Stomach (tissue), 8 donors: ENCODE measurements at regions not wholly inside any gene's neighbourhood (a gene's known extent, or its start where the extent isn't known, plus 50 kb on each side); places are given as distances from the start of the nearest gene placed in this dataset.

ENCODE experiments used
- DNase-seq, 2 donors: peaks; one replicate each; pipeline versions ENCODE4 v3.0.0 to v3.0.0-alpha.2; 2013 to 2019
- H3K27ac ChIP-seq, 5 donors: fragments of 200-600 bp in 4 of 5; sonication (generic) in 4 of 5; one replicate each; pipeline ENCODE4 v1.5.1; 2013 to 2019; ENCODE audit warnings: mild to moderate bottlenecking in 1 of 5, moderate library complexity in 1 of 5
- H3K27me3 ChIP-seq, 3 donors: fragments of 200-600 bp; sonication (generic); one replicate each; pipeline ENCODE4 v1.5.1; 2017 to 2019; ENCODE audit warnings: mixed run types in 1 of 3
- H3K36me3 ChIP-seq, 4 donors: fragments of 200-600 bp; sonication (generic); 1 replicate in 3 of 4; 2 replicates in 1 of 4; pipeline ENCODE4 v1.5.1; 2016 to 2019
- H3K4me1 ChIP-seq, 4 donors: fragments of 200-600 bp; sonication (generic); one replicate each; pipeline ENCODE4 v1.5.1; 2016 to 2019
- H3K4me3 ChIP-seq, 4 donors: fragments of 200-600 bp; sonication (generic) in 3 of 4; one replicate each; pipeline ENCODE4 v1.5.1; 2016 to 2019; ENCODE audit warnings: mild to moderate bottlenecking in 1 of 4
- H3K9me3 ChIP-seq, 4 donors: fragments of 200-600 bp; sonication (generic); one replicate each; pipeline ENCODE4 v1.5.1; 2016 to 2019
- EP300 ChIP-seq: sonication (generic); formaldehyde crosslinking; IDR thresholded peaks from one replicate; pipeline ENCODE4 v1.6.1; 2017; ENCODE audit warnings: antibody characterized with exemption
- POLR2A ChIP-seq, 4 donors: fragments of 450-650 bp; IDR thresholded peaks; one replicate each; pipeline ENCODE4 v1.6.1; 2016; ENCODE audit warnings: antibody characterized with exemption in 4 of 4, control low read depth in 2 of 4, mild to moderate bottlenecking in 1 of 4, moderate library complexity in 1 of 4
- POLR2AphosphoS5 ChIP-seq, 3 donors: sonication (generic); formaldehyde crosslinking; IDR thresholded peaks; one replicate each; pipeline ENCODE4 v1.6.1; 2016; ENCODE audit warnings: antibody characterized with exemption in 3 of 3
- whole genome bisulfite sequencing, 5 donors: extraction: QIAGEN DNeasy Blood & Tissue Kit in 3 of 5; methylation state at CpG; one replicate each; pipeline versions ENCODE4 v1.1.5 to v1.1.7; 2013 to 2018; 5-methylcytosine and 5-hydroxymethylcytosine counted together
- intact Hi-C: fragments of 100-400 bp; cut with DNase I; formaldehyde crosslinking; loops from one replicate; pipeline ENCODE4 v1.15.1; 2023; ENCODE audit warnings: low total_unique reads
- TF ChIP-seq, protein P1 (sequence below), 7 experiments: fragments of 450-650 bp in 4 of 7; fragments of 200-600 bp in 3 of 7; sonication (generic) in 3 of 7; IDR thresholded peaks; one replicate each; pipeline ENCODE4 v1.5.1; 2016 to 2019; ENCODE audit warnings: antibody characterized with exemption in 7 of 7, control low read depth in 2 of 7, mild to moderate bottlenecking in 1 of 7
- donor health status: healthy with polysubstance abuse.
- donor health status: Bipolar disorder and iron deficiency.
- donor health status: healthy.

DNA sequence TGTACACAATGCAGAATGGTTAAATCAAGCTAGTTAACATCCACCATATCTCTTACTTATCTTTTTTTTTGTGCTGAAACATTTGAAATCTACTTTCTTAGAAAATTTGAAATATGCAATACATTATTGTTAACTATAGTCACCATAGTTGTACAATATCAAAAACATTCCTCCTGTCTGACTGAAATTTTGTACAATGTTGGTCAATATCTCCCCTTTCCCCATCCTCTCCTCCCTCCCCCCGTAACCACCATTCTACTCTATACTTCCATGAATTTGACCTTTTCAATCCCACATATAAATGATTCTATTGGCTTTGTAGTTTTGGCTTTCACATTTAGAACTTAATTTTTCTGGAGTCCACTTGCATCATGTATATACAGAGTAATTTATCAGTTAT is 63.5 kb upstream of the DCD start:
- TF ChIP-seq POLR2A (IDR thresholded peaks at IDR 0.05): no peak
- TF ChIP-seq EP300: no peak
- TF ChIP-seq, protein P1, sequence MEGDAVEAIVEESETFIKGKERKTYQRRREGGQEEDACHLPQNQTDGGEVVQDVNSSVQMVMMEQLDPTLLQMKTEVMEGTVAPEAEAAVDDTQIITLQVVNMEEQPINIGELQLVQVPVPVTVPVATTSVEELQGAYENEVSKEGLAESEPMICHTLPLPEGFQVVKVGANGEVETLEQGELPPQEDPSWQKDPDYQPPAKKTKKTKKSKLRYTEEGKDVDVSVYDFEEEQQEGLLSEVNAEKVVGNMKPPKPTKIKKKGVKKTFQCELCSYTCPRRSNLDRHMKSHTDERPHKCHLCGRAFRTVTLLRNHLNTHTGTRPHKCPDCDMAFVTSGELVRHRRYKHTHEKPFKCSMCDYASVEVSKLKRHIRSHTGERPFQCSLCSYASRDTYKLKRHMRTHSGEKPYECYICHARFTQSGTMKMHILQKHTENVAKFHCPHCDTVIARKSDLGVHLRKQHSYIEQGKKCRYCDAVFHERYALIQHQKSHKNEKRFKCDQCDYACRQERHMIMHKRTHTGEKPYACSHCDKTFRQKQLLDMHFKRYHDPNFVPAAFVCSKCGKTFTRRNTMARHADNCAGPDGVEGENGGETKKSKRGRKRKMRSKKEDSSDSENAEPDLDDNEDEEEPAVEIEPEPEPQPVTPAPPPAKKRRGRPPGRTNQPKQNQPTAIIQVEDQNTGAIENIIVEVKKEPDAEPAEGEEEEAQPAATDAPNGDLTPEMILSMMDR (IDR thresholded peaks at IDR 0.05): no peak
- no peak for TF ChIP-seq POLR2AphosphoS5 (IDR thresholded peaks at IDR 0.05)
- Histone ChIP-seq H3K27ac (no peak overlapping the region), H3K4me3 (no peak overlapping the region), H3K36me3 (no peaks in the 10 kb centered on the region), H3K27me3 (peaks cover 0 to 5% (median 0%) of the 10 kb centered on the region in 3 donors), H3K4me1 (no peaks in the 10 kb centered on the region), H3K9me3 (no peaks in the 10 kb centered on the region)
- WGBS, 5 donors: 76 to 92% (median 84%) methylated on average over 1 of the region's 1 CpG
- DNase-seq: no peak
- intact Hi-C loops: no loop called here

DNA sequence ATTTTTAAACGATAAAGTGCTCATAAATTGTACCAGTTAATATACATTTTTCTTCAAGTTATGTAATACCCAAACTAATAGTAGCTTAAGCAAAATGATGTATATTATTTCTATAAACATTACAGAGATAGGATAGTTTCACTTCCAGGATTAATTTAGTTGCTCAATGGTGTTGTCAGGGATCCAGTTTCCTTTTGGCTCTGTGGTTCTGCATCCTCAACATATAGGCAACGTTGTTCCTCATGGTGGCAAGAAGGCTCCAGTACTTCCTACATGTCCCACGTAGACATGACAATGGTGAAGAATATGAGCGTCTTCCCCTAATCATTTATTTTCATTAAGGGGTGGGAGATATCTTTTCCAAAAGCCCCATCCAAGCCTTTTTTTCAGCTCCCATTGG is 60.7 kb upstream of the DCD start:
- WGBS, 5 donors: 84 to 92% (median 86%) methylated on average over 4 of the region's 4 CpGs
- intact Hi-C loops: no loop called here
- Histone ChIP-seq H3K4me1 (no peaks in the 10 kb centered on the region), H3K27ac (no peak overlapping the region), H3K9me3 (no peaks in the 10 kb centered on the region), H3K4me3 (no peak overlapping the region), H3K27me3 (no peaks in the 10 kb centered on the region), H3K36me3 (no peaks in the 10 kb centered on the region)
- no peak for DNase-seq
- TF ChIP-seq EP300 (no peak), POLR2AphosphoS5 (IDR thresholded peaks at IDR 0.05) (no peak), POLR2A (IDR thresholded peaks at IDR 0.05) (no peak)
- TF ChIP-seq, protein P1 (IDR thresholded peaks at IDR 0.05): no peak

DNA sequence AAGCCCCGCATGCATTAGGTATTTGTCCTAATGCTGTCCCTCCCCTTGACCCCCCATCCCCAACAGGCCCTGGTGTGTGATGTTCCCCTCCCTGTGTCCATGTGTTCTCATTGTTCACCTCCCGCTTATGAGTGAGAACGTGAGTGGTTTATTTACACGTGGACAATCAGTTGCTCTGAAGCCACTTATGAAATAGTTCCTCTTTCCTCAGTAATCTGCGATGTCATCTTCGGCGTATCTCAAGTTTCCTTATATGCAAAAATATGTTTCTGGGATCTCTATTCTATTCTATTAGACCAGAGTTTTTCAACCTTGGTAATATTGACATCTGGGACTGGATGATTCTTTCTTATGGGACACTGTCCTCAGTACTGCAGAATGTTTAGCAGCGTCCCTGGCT is 56.0 kb upstream of the DCD start:
- Histone ChIP-seq H3K4me3 (no peak overlapping the region), H3K36me3 (no peaks in the 10 kb centered on the region), H3K4me1 (no peaks in the 10 kb centered on the region), H3K9me3 (no peaks in the 10 kb centered on the region), H3K27me3 (no peaks in the 10 kb centered on the region), H3K27ac (no peak overlapping the region)
- no peak for DNase-seq
- 70 to 75% (median 72%) methylated on average over 8 of the region's 8 CpGs for WGBS, 5 donors
- intact Hi-C loops: no loop called here
- TF ChIP-seq POLR2AphosphoS5 (IDR thresholded peaks at IDR 0.05): no peak
- no peak for TF ChIP-seq POLR2A (IDR thresholded peaks at IDR 0.05)
- no peak for TF ChIP-seq EP300
- TF ChIP-seq, protein P1 (IDR thresholded peaks at IDR 0.05): no peak

DNA sequence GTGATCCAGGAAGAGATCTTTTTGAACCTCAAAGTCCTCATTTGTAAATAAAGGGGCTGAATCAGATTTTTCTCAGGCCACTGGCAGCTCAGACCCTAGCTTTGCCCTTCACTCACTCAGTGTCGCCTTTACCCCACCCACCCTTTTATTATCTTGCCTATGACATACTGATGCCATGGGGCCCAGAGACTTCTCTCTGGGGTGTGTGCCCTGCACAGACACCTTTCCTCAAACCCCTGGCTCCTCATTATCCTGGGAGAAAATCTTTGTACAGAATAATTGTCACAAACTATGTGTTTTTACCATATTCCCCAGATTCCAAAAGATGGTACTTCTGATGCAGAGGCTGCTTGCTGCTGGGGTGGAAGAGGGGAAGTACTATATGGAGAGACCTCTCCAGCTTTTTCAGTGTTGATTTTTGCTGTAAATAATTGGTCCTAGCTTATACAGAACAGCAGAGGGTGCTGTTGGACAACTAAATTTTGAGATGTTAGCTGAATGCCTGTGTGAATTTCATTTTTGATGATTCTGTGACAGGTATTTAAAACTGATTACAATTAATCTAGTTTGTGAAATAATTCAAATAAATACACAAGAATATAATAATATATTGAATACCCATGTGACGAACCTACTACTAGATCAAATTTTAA is 53.9 kb upstream of the DCD start:
- no peak overlapping the region for H3K4me3 ChIP-seq
- intact Hi-C loops: no loop called here
- no peaks in the 10 kb centered on the region for H3K27me3 ChIP-seq
- DNase-seq: peak in 1 of 2 donors; percentile 78
- no peaks in the 10 kb centered on the region for H3K36me3 ChIP-seq
- TF ChIP-seq EP300 (no peak), POLR2AphosphoS5 (IDR thresholded peaks at IDR 0.05) (no peak)
- TF ChIP-seq, protein P1 (IDR thresholded peaks at IDR 0.05): peak in 4 of 7 experiments; percentile 47 to 56 (median 52)
- H3K4me1 ChIP-seq: no peaks in the 10 kb centered on the region
- no peak overlapping the region for H3K27ac ChIP-seq
- no peaks in the 10 kb centered on the region for H3K9me3 ChIP-seq
- 16 to 39% (median 18%) methylated on average over 2 of the region's 2 CpGs for WGBS, 5 donors
